Astrocyte of the cerebellum (primary cell): ENCODE measurements at regions not wholly inside any gene's neighbourhood (a gene's known extent, or its start where the extent isn't known, plus 50 kb on each side); places are given as distances from the start of the nearest gene placed in this dataset.

Experiments used
- DNase-seq: peaks from one replicate; pipeline ENCODE4 v3.0.0-alpha.2; 2011; ENCODE audit warnings: low read depth
- H3K4me3 ChIP-seq: 2 replicates; pipeline ENCODE4 v1.5.1; 2011; ENCODE audit warnings: mild to moderate bottlenecking, low read depth, low read length, moderate library complexity
- in situ Hi-C: cut with HindIII; loops from 2 replicates; pipeline ENCODE4 v1.10.0; 2017; ENCODE audit warnings: low sequenced_read_pairs
- TF ChIP-seq, protein P1 (sequence below): IDR thresholded peaks from 2 replicates; pipeline ENCODE4 v1.5.1; 2012; ENCODE audit warnings: low read length, low read depth, moderate library complexity, mild to moderate bottlenecking; ENCODE audit errors: missing control alignments

- DNase-seq: no peak
- TF ChIP-seq, protein P1, sequence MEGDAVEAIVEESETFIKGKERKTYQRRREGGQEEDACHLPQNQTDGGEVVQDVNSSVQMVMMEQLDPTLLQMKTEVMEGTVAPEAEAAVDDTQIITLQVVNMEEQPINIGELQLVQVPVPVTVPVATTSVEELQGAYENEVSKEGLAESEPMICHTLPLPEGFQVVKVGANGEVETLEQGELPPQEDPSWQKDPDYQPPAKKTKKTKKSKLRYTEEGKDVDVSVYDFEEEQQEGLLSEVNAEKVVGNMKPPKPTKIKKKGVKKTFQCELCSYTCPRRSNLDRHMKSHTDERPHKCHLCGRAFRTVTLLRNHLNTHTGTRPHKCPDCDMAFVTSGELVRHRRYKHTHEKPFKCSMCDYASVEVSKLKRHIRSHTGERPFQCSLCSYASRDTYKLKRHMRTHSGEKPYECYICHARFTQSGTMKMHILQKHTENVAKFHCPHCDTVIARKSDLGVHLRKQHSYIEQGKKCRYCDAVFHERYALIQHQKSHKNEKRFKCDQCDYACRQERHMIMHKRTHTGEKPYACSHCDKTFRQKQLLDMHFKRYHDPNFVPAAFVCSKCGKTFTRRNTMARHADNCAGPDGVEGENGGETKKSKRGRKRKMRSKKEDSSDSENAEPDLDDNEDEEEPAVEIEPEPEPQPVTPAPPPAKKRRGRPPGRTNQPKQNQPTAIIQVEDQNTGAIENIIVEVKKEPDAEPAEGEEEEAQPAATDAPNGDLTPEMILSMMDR: no peak
- no peak overlapping the region for H3K4me3 ChIP-seq
- in situ Hi-C loops: no loop called here
Observed at GRCh38 chr9:136597141-136597885, 51.5 kb upstream of the NOTCH1 start.

DNA sequence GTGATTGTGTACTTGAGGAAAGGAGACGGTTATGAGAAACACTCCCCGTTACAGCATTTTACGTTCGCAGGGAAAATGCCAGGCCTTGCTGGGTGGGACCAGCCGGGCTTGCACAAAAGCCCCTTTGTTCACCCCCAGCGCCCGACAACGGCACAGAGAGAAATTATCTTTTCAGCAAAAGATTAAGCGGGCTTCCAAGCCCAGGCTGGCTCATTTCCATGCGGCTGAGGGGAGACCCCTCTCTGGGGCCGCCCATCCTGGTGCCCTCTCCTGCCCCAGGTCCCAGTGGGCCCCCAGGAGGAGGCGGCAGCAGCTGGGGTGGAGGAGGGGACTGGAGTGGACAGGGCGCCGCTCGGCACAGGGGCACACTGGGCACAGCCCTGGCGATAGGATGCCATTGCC is 50.8 kb upstream of the NOTCH1 start:
- TF ChIP-seq, protein P1: no peak
- in situ Hi-C loops: no loop called here
- no peak overlapping the region for H3K4me3 ChIP-seq
- no peak for DNase-seq

DNA sequence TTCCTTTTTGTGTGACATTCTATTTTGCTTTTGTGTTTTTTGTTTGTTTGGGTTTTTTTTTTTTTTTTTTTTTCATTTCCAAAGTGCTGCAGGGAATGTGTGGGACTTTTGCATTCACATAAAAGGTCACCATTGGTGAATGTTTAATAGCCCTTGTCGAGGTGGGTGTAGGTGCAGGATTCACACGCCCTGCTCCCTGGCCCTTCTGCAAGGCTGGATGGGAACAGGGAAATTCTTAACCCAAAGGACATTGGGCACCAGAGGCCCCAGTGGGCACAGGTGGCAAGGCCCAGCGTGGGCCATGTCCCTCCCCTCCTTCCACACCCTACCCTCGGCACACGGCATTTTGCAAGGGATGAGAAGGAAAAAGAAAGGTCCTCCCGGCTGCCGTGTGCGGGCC is 50.4 kb upstream of the NOTCH1 start:
- in situ Hi-C loops: no loop called here
- no peak overlapping the region for H3K4me3 ChIP-seq
- no peak for DNase-seq
- TF ChIP-seq, protein P1: no peak

GRCh38 chr9:136595245-136596153 is 49.7 kb upstream of the NOTCH1 start:
- in situ Hi-C loops: no loop called here
- H3K4me3 ChIP-seq: no peak overlapping the region
- no peak for DNase-seq
- TF ChIP-seq, protein P1: no peak
